NOMO-1 (cell line): ENCODE measurements at regions not wholly inside any gene's neighbourhood (a gene's known extent, or its start where the extent isn't known, plus 50 kb on each side); places are given as distances from the start of the nearest gene placed in this dataset.

Experiments used
- DNase-seq, 2 experiments: peaks; one replicate each; lab custom pipeline; 2025; ENCODE audit not compliant: unreplicated experiment in 2 of 2; lab: John Stamatoyannopoulos, UW

DNA sequence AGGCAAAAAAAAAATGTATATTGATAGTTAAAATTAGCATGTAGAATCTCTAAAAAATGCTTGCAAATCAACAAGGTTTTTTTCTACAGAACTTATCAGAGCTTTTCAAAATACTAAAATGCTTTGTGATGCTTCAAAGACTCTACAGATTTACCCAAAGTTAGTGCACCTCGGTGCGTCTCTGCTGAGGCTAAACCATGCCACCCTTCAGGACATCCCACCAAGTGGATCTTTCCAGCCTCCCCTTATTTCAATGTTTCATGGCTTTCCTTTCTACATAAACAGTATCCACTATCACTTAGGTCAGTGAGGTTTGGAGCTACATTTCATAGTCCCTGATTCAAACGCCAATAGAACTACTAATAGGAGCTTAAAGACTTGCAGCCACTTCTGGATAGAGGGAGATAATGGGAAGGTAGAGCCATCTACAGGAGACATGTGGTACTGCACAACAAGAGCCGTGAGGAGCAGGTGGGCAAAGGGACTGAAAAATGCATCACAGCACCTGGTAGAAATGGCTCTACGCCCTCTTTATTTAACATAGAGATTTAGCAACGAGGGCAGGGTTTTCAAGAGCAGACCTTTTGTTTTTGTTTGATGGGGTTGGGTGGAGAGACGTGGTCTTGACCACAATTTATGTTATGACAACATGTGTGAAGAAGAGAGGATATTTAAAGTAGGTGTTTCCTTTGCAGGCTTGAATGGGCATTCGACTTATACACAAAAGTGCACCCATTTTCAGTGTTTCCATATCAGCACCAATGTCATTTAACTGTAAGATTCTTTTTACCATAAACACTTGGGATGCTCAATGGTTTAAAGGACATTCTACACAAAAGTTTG, 56.1 kb upstream of the SLC35G4 start:
- peak; percentile 3 to 44 for DNase-seq

DNA sequence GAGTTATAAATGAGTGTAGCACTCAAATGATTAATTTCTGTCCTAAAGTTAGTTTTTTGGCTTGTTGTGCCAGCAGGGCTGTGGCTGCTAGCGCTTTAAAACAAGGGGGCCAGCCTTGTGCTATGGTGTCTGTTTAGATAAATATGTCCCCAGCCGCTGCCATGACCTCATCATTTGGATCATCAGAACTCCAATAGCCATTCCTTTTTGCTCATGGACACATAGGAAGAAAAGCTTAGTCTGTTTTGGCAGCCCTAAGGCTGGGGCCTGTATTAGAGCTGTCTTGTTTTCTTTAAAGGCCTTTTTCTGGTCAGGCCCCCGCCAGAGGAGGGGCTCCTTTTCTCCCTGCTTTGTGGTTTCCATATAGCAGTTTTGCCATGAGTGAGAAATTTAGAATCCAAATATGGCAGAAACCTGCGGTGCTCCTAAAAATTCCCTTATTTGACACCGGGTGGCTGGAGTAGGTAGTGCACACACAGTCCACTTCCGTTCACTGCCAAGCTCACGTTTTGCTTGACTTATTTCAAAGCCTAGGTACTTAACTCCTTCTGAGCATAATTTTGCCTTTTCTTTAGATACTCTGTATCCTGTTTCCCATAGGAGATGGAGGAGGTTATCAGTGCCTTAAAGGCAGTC, 60.4 kb upstream of the SLC35G4 start:
- DNase-seq, result no peak

DNA sequence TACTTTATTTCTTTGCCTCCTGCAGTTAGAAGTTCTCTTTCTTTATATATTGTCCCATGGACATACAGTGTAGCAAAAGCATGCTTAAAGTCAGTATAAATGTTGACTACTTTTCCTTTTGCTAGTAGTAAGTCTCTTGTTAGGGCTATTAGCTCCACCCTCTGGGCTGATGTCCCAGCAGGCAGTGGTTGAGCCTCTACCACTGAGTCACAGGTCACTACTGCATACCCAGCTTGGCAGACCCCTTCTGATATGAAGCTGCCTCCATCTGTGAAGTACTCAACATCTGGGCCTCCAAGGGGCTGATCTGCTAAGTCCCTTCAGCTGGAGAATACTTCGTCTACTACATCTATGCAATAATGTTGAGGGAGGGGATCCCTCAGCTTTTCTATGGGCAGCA, 61.0 kb upstream of the SLC35G4 start:
- no peak for DNase-seq

DNA sequence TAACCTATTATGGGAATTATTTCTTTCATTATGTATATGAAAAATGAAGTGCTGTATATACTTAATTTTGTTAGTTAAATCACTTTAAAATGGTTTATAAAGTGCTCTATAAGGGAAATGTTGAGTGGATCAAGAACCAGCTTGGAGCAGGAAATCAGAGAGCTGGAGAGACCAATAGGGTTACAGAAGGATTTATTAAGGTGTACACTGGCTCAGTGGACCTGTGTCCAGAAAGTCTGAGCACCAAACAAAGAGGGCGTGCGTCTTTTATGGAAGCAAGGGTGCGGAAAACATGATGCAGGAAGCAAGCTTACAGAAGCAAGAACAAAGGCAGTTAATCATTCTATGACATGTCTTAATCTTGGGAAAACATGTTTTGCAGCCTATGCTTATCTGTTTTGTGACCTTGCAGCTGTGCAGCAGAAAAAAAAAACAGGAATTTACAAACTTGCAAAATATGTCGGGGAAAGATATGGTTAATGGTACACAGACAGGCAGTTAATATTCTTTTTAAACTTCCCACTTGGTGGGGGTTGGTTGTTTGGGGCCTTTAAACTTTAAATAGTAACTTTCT, 65.2 kb upstream of the SLC35G4 start:
- no peak for DNase-seq

DNA sequence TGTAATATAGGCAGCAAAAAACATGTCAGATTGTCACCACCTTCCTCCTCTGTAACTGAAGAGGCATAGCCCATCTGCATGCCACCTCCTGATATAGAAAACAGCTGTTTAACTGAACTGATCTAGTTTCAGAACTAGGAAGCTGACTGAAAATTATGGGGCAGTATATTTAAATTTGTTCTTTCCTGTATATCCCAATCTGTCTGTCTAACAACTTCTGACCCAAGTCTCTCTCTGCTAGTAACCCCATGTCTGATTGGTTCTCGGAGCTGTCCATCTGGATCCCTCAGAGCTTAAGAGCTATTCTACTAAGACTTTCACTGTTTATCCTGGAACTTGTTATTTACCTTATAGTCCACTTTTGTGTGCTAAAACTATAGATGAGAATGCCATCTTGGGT, 68.2 kb upstream of the SLC35G4 start:
- DNase-seq, result no peak

DNA sequence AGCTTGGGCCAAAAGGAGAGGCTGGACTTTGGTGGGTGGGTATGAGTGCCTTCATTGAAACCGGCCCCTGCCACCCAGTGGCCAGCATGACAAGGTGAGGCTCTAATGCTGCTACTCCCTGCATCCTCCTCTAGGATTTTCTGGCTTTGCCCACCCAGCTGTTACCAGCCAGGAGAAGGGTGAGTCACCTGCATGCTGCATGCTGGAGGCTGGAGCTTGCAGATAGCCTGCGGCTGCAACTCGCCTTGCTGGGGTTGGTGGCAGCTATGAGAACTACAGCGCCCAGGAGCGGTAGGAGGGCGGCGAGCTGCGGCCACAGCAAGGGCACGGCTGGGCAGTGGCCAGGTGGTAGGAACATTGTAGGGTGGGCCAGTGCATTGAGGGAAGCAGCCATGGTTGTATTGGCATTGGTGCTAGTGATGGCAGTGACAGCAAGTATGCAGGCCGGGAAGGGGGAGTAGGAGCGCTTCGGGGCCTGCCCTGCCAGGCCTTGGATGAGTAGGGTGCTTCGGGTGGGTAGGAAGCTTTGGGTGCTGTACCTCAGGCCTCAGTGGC, 75.4 kb upstream of the SLC35G4 start:
- DNase-seq, result no peak

DNA sequence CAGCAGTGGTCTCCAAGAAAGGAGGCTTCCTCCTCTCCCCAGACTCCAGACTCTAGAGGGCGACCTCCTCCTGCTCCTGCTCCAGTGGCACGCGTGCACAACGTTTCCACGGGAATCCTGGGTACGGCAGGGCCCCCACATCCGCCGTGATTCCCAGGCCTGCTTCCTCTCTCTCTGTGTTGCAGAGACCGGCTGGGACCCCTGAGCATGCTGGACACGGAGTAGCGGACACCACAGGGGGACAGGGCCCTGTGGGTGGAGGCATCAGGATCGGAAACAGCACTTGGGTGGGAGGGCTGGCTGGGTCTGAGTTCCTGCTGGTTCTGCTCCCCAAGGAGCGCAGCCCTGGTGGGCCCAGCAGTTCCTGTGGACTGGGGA, 75.9 kb upstream of the SLC35G4 start:
- no peak for DNase-seq

DNA sequence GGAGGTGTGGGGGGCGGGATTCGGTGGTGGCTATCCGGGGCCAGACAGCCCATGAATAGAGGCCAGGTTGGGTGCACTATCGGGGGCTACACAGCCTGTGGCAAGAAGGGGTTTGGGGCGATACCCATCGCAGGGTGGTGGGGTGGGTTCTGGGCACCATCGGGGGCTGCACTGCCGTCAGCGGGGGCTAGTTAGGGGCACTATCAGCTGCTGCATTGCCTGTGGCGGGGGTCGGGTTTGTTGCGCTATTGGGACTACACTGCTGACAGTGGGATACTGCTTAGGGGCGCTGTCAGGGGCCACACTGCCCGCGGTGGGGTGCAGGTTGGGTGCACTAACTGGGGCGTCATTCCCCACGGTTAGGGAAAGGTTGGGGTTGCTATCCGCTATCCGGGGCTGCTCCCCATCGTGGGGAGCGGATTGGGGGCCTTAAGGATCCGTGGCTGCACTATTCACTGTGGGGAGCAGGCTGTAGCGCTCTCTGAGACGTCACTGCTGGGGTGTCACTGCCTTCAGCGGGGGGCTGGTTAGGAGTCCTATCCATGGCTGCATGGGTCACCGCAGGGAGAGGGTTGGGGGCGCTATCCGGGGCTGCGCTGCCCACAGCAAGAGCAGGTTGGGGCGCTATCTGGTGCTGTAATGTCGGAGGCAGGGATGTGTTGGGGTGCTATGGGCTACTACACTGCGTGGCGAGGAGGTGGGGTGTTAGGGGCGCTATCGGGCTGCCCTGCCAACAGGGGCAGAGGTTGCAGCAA, 76.5 kb upstream of the SLC35G4 start:
- DNase-seq, result no peak

DNA sequence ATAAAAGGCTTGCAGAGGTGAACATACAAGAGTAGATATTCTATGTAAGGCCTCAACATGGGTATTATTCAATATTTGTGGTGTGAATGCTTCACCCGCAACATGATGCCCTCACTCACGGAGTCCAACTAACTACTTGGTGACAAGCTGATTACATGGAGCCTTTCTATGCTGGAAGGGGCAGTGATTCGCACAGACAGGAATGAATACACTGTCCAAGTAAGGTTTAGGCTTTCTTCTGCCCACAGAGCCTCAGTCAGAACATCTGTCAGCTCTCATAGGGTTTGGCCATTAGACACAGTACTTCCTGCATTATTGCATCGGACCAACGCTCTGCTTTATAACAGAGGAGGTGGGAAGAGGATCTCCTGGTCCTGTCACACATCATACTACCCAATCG, 80.3 kb upstream of the SLC35G4 start:
- no peak for DNase-seq

DNA sequence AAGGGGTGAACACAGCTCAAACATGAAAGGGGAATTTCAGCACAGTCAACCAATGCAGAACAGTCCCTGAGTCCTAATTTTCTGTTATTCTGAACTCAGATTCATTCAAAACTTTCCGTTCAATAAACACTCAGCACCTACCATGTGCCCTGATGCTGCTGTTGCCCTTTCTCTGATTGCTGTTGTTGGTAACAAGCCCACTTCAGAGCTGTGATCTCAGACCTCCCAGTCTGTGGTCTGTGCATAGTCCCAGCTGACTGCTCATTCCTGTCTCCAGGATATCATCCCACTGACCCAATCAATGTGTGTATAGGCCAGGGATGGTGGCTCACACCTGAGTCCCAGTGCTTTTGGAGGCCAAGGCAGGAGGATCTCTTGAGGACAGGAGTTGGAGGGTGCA, 82.7 kb upstream of the SLC35G4 start:
- DNase-seq, result no peak

DNA sequence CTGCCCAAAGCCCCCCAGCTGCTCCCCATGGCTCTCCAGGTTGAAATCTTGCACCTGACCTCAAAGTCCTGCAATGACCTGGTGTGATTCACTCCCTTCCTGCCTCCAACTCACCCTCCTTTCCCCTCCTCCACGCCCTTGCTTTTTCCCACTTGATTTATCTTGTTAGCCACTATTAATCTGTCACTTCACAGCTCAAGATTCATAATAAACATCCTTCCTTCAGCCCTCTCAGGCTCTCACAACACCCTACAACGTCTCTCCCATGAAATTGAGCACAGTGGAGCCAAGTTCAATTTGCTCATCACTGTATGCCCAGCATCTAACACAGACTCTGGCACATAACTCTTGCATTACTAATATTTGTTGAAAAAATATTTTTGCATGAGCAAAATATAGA, 85.6 kb upstream of the SLC35G4 start:
- no peak for DNase-seq

DNA sequence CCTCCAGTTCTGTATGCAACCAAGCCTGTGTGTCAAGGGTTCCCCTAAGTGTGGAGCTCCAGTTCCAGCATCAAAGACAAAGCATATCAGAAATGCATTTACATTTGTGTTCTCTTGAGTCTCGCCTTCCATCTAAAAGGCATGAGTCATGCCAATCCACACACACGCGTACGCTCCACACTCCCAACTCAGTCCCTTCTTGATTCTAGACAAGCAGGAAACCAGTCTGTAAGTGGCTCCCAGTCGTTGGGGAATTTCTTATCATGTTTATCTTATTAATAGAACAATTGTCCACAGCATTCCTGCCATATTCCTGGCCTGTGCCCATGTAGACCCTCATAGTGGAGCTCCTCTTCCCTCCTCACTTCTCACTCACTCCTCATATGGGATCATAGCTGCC, 86.4 kb upstream of the SLC35G4 start:
- no peak for DNase-seq

DNA sequence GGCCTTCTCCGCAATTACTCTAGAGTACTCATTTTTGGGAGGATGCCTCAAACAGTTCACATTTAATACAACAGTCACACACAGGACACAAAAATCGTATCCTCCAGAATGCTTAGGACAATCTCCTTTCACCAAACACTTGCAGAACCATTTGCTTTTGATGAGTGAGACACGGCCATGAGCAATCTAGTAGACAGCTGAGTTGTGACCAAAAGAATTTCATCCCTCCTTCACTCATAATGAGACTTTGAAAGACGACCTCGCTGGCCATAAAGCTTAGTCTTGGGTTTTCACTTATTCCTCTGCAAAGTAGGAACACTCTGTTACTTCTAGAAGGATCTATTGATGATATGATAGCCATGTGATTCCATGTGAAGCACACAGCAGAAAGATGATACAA, 87.5 kb upstream of the SLC35G4 start:
- no peak for DNase-seq

DNA sequence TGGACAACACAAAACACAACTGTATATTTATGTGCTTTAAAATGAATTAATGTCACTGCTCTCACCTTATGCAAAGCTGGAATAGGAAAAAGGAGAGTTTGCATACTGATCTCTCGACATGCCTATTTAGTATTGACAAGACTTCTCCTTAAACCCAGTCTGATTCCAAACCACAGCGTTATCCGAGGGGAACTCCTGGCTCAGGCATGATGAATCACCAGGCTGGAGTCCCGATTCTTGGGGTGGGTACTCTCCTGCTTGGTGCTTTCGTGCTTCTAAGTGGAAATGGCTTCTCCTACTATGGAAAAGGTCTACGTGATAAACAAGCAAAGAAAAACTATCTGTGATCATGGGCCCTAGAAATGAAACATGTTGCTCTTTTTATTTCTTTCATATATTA, 88.9 kb upstream of the SLC35G4 start:
- no peak for DNase-seq

DNA sequence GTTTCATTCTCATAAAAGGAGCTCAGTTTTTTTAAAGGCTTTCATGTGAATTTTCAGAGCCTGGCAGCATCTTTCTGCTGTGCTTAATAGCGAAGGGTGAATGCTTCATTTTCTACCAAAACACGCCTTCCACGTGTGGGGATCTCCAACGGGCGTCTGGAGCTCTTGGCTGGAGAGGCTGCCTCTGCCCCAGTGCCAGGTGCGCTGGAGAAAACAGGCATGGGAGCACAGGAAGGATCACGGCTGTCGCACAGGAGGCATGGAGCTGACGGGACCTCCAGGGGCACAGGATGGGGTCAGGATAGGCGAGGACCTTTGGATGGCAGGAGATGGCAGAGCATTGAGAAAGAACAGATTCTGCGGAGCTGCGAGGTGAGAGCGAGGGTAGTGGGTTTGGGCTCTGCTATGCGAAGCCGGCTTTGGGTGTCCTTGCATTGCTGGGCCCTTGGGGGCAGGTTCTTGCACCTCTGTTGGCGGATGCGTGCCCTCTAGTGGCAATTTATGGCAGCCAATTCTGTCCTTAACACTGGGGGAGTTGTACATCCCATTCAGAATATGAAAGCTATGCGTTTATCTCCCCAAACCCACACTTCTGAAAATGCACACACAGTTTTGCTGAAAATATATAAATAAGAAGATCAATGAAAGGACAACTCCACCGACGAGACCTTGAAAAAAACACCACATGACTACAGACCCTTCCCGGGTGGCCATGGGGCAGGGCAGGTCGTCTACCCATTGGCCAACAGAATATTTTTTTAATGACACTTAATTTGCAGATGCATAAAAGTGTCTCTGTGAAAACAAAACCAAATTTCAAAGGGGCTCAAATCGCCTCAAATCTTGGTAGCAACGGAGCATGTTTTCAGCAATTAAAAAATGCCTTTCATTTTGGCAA, 90.4 kb upstream of the SLC35G4 start:
- DNase-seq, result peak; percentile 49 to 53

DNA sequence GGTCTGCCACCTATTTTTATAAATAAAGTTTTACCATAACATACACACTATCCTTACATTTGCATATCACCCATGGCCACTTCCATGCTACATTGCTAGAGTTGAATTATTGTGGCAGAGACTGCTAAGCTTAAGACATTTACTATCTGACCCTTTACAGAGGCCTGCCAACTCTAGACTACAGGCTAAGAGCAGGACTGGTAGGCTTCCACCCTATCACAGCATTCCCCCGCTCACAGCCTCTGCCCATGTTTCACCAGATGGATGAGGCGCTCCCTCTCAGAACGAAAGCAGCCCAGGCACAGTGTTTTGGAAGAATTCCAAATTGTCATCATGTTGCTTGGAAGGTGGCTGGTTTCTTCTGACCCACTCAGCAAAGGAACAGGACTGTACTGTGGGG, 91.7 kb upstream of the SLC35G4 start:
- no peak for DNase-seq

DNA sequence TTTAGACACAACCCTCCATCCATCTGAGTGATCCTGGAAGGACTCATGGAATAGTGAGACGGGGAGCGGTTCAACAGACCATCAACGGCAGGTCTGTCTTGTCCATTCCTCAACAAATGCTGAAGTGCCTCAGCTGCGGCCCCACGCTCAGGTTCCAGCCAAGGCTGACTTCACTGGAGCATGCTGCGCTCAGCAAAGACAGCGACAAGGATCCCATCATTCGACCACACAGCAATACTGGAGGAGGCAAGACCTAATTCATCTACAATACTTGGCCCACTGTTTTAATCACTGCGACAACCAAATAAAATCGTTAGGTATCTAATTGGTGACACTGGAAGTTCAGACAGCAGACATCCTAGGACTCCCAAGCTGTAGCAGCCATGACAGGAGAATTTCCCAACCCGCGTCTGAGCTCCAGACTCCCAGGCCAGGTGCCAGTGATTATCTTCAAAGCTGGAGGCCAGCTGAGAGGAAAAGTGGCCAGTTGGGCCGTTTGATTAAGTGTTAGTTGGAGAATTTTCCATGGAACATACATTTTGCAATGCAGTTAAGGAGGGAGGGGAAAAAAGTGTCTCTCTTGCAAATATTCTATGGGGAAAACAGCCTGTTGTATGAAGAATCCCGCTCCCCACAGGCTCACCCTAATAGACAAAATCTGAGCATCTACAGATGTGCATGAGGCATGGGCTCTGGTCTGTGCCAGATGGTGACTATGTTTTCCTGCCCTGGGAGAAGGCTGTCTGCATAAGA, 92.5 kb upstream of the SLC35G4 start:
- DNase-seq, result no peak

DNA sequence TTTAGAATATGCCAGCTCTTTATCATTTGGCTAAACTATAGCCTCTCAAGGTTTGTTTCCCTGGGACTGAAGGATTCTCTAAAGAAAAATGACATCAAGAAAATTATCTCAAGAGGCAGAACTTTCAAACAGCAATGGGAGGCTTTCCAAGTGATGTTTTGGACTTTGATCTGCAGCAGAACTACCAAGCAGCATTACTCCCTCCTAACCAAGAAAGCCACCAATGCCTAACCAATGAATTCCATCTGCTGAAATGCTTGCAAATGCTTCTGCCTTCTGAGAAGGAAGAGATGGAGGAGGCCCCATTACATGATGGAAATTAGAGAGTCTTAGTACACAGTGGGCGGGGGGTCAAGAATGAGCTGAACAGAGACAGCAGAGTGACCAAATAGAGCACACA, 95.1 kb upstream of the SLC35G4 start:
- DNase-seq, result no peak
